CD4-positive, alpha-beta T cell (primary cell): ENCODE measurements at regions not wholly inside any gene's neighbourhood (a gene's known extent, or its start where the extent isn't known, plus 50 kb on each side); places are given as distances from the start of the nearest gene placed in this dataset.

ENCODE experiments used
- ATAC-seq: fragments of 200-7000 bp; cut with Tn5 transposase; one replicate; pipeline ENCODE4 v1.10.0; 2022; ENCODE audit warnings: mild to moderate bottlenecking; ENCODE audit not compliant: poor library complexity
- CTCF ChIA-PET: fragments of 350-600 bp; sonication (Branson Sonifier 250); formaldehyde crosslinking; loops from one replicate; lab custom pipeline; 2021; ENCODE audit warnings: antibody characterized with exemption, inconsistent platforms; lab: Charles Lee
- POLR2A ChIA-PET: fragments of 350-600 bp; sonication (Branson Sonifier 250); formaldehyde crosslinking; loops from one replicate; lab custom pipeline; 2021; ENCODE audit warnings: antibody characterized with exemption, inconsistent platforms; lab: Charles Lee
- DNase-seq, 14 experiments: peaks; one replicate each; pipeline ENCODE4 v3.0.0-alpha.2; 2013 to 2020; ENCODE audit warnings: mixed read lengths in 2 of 14
- H3K27ac ChIP-seq, 2 donors: one replicate each; pipeline versions ENCODE4 v1.5.1 to v1.7.0; 2013; ENCODE audit warnings: low read length in 2 of 2, low read depth in 1 of 2, mild to moderate bottlenecking in 1 of 2
- H3K27me3 ChIP-seq, 2 experiments: 1 replicate in 1 of 2; 2 replicates in 1 of 2; pipeline versions ENCODE4 v1.6.1 to v1.7.0; 2013; ENCODE audit warnings: low read length in 2 of 2, control low read depth in 1 of 2, mild to moderate bottlenecking in 1 of 2, moderate library complexity in 1 of 2; ENCODE audit not compliant: insufficient read depth in 2 of 2, control insufficient read depth in 1 of 2
- H3K36me3 ChIP-seq: one replicate; pipeline ENCODE4 v1.6.1; 2013; ENCODE audit warnings: low read length, control low read depth; ENCODE audit not compliant: insufficient read depth
- H3K4me1 ChIP-seq: one replicate; pipeline ENCODE4 v1.6.1; 2013; ENCODE audit warnings: low read length, control low read depth; ENCODE audit not compliant: insufficient read depth
- H3K4me3 ChIP-seq: one replicate; pipeline ENCODE4 v1.5.1; 2013; ENCODE audit warnings: mild to moderate bottlenecking, low read length, moderate library complexity
- H3K9me3 ChIP-seq, 2 experiments: 1 replicate in 1 of 2; 2 replicates in 1 of 2; pipeline versions ENCODE4 v1.6.1 to v1.7.0; 2013; ENCODE audit warnings: low read length in 2 of 2, mild to moderate bottlenecking in 2 of 2, control low read depth in 1 of 2, moderate library complexity in 1 of 2; ENCODE audit not compliant: control insufficient read depth in 1 of 2, insufficient read depth in 1 of 2
- H3K27ac Mint-ChIP-seq: one replicate; pipeline ENCODE4 v1.8.0; 2020; ENCODE audit warnings: mixed read lengths
- H3K27me3 Mint-ChIP-seq: one replicate; pipeline ENCODE4 v1.8.0; 2021; ENCODE audit warnings: mixed read lengths
- H3K36me3 Mint-ChIP-seq: one replicate; pipeline ENCODE4 v1.8.0; 2021; ENCODE audit warnings: low read depth, mixed read lengths
- H3K4me1 Mint-ChIP-seq: one replicate; pipeline ENCODE4 v1.8.0; 2021; ENCODE audit warnings: low read depth, mixed read lengths
- H3K4me3 Mint-ChIP-seq: one replicate; pipeline ENCODE4 v1.8.0; 2020; ENCODE audit warnings: mild to moderate bottlenecking, mixed read lengths
- H3K9me3 Mint-ChIP-seq: one replicate; pipeline ENCODE4 v1.8.0; 2020; ENCODE audit warnings: mixed read lengths
- intact Hi-C, 2 experiments: fragments of 100-400 bp; cut with DNase I in 1 of 2; cut with micrococcal nuclease in 1 of 2; formaldehyde crosslinking; loops; one replicate each; pipeline versions ENCODE4 v1.15.1 to v1.9.0; 2023 to 2025; cut with DNase I, micrococcal nuclease
- TF ChIP-seq, protein P1 (sequence below): fragments of 200-600 bp; IDR thresholded peaks from one replicate; pipeline ENCODE4 v1.8.0; 2022; ENCODE audit warnings: antibody characterized with exemption, mild to moderate bottlenecking

DNA sequence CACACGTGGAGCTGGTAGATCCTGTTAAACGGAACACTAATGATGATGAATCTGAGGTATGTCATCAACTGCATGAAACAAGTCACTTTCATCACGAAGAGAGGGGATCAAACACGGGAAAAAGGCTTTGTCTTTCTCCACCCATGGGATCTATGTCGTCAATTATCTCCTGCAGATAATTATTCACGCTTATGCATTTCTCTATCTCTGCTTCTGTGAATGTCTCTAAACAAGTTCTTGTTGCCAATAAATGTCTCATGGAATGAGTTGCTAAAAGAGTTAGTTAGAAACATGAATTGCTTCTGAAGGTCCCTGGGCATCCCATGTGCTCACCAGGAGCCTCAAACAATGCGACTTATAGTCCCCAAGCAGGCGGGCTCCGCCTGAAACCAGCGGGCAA lies 1228.2 kb upstream of the TMEM132C start:
- no peaks in the 10 kb centered on the region for H3K27me3 ChIP-seq
- H3K27me3 Mint-ChIP-seq, result peaks cover 14% of the 10 kb centered on the region
- no peaks in the 10 kb centered on the region for H3K36me3 Mint-ChIP-seq
- no peaks in the 10 kb centered on the region for H3K4me1 ChIP-seq
- intact Hi-C loops, result no loop called here
- no peaks in the 10 kb centered on the region for H3K36me3 ChIP-seq
- H3K27ac ChIP-seq, result no peak overlapping the region
- H3K9me3 Mint-ChIP-seq, result no peaks in the 10 kb centered on the region
- no peak overlapping the region for H3K4me3 Mint-ChIP-seq
- H3K9me3 ChIP-seq, result no peaks in the 10 kb centered on the region
- no peak overlapping the region for H3K27ac Mint-ChIP-seq
- ATAC-seq, result no peak
- no peaks in the 10 kb centered on the region for H3K4me1 Mint-ChIP-seq
- TF ChIP-seq, protein P1, sequence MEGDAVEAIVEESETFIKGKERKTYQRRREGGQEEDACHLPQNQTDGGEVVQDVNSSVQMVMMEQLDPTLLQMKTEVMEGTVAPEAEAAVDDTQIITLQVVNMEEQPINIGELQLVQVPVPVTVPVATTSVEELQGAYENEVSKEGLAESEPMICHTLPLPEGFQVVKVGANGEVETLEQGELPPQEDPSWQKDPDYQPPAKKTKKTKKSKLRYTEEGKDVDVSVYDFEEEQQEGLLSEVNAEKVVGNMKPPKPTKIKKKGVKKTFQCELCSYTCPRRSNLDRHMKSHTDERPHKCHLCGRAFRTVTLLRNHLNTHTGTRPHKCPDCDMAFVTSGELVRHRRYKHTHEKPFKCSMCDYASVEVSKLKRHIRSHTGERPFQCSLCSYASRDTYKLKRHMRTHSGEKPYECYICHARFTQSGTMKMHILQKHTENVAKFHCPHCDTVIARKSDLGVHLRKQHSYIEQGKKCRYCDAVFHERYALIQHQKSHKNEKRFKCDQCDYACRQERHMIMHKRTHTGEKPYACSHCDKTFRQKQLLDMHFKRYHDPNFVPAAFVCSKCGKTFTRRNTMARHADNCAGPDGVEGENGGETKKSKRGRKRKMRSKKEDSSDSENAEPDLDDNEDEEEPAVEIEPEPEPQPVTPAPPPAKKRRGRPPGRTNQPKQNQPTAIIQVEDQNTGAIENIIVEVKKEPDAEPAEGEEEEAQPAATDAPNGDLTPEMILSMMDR, result no peak
- DNase-seq, result no peak
- H3K4me3 ChIP-seq, result no peak overlapping the region
- ChIA-PET POLR2A (no interaction called here), CTCF (no interaction called here)

DNA sequence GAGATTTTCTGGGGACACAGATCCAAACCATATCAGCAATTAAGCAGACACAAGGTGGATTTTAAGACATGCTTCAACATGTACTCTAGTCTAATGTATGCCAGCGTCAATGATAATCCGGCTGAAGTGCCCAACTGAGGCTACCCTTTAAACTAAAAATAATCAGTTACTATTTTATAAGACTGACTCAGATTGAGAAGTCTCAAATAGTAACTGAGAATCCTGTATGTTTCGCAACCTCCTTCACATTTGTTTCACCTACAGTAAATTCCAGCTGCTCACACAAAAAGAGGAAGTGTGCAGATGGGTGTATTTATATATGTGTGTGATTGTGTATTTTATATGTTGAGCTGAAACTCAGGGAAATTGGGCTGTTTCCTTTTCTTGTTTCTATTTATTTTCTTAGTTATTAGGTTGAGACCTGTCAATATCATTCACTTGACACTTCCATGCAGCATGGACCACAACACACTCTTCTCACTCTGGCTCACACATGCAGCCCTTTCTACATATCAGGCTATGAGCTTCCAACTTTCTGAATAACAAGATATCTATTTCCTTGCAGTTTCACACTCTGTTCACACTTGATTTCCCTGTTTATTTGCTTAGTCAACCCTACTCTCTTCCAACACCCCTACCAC lies 1224.9 kb upstream of the TMEM132C start:
- H3K27ac Mint-ChIP-seq, result no peak overlapping the region
- Histone ChIP-seq H3K4me1 (no peaks in the 10 kb centered on the region), H3K9me3 (no peaks in the 10 kb centered on the region), H3K4me3 (no peak overlapping the region), H3K27me3 (no peaks in the 10 kb centered on the region), H3K36me3 (no peaks in the 10 kb centered on the region), H3K27ac (no peak overlapping the region)
- POLR2A ChIA-PET, result no interaction called here
- TF ChIP-seq, protein P1, result no peak
- H3K4me1 Mint-ChIP-seq, result no peaks in the 10 kb centered on the region
- H3K9me3 Mint-ChIP-seq, result no peaks in the 10 kb centered on the region
- DNase-seq, result no peak
- H3K36me3 Mint-ChIP-seq, result no peaks in the 10 kb centered on the region
- no peak for ATAC-seq
- intact Hi-C loops, result no loop called here
- CTCF ChIA-PET, result no interaction called here
- peaks cover 9% of the 10 kb centered on the region for H3K27me3 Mint-ChIP-seq
- H3K4me3 Mint-ChIP-seq, result no peak overlapping the region

DNA sequence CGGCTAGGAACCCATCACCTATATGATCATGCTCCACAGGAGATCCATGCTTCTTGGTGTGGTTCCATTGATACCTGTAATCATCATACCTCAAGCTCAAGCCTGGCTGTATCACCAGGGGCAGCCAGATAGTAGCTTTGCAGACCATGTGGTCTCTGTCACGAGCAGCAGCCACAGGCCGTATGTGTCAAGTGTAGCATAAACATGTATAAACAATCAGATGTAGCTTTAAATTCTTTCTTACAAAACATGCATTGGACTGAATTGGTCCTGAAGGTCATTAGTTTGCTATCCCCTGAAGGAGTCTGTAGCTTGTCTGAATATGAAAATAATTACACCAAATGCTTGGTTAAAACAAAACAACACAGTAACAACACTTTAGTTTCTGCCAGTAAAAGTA lies 1223.2 kb upstream of the TMEM132C start:
- CTCF ChIA-PET, result interaction anchor here (0.8 kb wide), 1 partner anchor 13 kb away, joined by 3 read pairs; no protein-coding TSS in a partner anchor
- TF ChIP-seq, protein P1, result no peak
- Histone ChIP-seq H3K9me3 (no peaks in the 10 kb centered on the region), H3K27ac (no peak overlapping the region), H3K36me3 (no peaks in the 10 kb centered on the region), H3K4me3 (no peak overlapping the region), H3K4me1 (no peaks in the 10 kb centered on the region), H3K27me3 (no peaks in the 10 kb centered on the region)
- intact Hi-C loops, result no loop called here
- DNase-seq (no peak), ATAC-seq (no peak)
- peaks cover 2% of the 10 kb centered on the region for H3K9me3 Mint-ChIP-seq
- H3K36me3 Mint-ChIP-seq, result no peaks in the 10 kb centered on the region
- POLR2A ChIA-PET, result no interaction called here
- no peak overlapping the region for H3K4me3 Mint-ChIP-seq
- H3K27me3 Mint-ChIP-seq, result peaks cover 9% of the 10 kb centered on the region
- H3K4me1 Mint-ChIP-seq, result no peaks in the 10 kb centered on the region
- H3K27ac Mint-ChIP-seq, result no peak overlapping the region
